GM12873 (cell line): ENCODE measurements at regions not wholly inside any gene's neighbourhood (a gene's known extent, or its start where the extent isn't known, plus 50 kb on each side); places are given as distances from the start of the nearest gene placed in this dataset.

Source experiments
- TF ChIP-seq, protein P1 (sequence below): IDR thresholded peaks from 2 replicates; pipeline ENCODE4 v1.5.1; 2012; ENCODE audit warnings: low read depth, mild to moderate bottlenecking, moderate library complexity, low read length, control low read depth; ENCODE audit not compliant: insufficient read depth; ENCODE audit errors: missing control alignments

DNA sequence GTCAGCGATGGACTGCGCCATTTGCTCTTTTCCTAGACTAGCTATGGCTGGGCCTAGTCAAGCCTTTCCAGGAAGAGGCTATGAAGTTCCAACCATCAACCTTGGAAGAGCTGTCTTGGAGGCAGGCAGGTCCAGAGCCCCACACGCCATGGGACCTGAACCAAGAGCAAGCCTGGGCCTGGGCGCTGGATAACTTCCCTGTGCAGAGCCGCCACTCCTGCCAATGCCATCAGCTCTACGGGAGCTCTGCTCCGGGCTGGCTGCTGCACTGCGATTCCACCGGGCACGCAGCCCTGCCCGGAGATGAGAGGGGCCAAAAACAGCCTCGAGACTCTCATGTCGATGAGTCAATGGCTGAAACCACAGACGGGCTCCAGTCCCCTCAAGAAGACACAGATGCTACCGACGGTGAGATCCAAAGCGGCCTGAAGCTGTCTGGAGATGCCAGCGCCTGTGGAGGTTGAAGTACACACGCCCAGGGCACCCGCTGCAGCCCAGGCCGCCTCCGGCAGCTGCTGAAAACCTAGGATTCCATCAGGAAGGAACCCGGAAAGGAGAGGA, 103.7 kb upstream of the SELENOP start:
- TF ChIP-seq, protein P1, sequence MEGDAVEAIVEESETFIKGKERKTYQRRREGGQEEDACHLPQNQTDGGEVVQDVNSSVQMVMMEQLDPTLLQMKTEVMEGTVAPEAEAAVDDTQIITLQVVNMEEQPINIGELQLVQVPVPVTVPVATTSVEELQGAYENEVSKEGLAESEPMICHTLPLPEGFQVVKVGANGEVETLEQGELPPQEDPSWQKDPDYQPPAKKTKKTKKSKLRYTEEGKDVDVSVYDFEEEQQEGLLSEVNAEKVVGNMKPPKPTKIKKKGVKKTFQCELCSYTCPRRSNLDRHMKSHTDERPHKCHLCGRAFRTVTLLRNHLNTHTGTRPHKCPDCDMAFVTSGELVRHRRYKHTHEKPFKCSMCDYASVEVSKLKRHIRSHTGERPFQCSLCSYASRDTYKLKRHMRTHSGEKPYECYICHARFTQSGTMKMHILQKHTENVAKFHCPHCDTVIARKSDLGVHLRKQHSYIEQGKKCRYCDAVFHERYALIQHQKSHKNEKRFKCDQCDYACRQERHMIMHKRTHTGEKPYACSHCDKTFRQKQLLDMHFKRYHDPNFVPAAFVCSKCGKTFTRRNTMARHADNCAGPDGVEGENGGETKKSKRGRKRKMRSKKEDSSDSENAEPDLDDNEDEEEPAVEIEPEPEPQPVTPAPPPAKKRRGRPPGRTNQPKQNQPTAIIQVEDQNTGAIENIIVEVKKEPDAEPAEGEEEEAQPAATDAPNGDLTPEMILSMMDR, result no peak

DNA sequence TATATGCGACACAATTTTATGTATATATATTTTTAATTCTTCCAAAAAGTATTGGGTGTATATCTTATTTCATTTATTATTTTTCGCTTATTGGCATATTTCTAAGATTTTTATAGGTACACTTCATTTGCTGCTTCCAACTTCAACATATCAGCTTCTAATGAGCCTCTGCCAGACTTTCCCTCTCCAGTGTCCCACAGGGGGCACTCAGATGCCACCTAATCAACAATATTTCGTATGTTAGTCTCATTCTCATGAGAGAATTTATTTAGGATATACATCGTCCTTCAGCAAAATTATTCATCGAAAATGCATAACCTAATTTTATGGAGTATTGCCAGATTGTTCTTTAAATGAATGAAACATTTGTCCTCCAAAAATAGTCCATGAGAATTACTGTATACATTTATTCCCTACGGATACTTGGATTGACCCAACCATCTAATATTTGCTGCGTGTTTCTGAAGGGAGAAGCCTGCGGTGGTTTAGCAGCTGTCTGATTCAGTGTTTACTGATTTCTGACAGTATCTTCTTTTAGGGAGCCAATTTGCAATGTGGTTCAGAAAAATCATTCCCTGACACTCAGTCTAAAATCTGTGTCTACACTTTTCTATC, 100.6 kb upstream of the SELENOP start:
- TF ChIP-seq, protein P1, result peak; percentile 37

- TF ChIP-seq, protein P1, result peak; percentile 90
These were observed 97.1 kb upstream of the SELENOP start for GRCh38 chr5:42908509-42909488.

GRCh38 chr5:42908086-42908485, 96.4 kb upstream of the SELENOP start:
- TF ChIP-seq, protein P1, result no peak

DNA sequence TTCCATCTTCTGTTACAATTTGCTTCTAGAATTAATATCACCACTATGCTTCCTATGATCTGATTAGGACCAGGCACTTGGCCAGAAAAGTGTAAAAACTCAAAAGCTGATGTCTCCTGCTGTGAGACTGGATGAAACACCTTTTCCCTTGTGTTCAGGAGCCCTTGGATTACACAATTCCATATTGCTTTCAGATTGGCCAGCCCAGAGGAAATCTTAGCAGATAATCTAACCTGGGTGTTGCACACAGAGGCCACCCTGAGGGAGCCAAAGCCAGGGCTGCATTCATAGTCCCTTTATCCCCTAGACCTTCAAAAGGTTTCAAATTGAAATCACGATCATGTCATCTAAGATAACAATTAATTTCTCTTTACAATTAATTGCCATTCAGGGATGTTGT, 94.1 kb upstream of the SELENOP start:
- TF ChIP-seq, protein P1, result no peak

- TF ChIP-seq, protein P1, result no peak
These were observed 89.0 kb upstream of the SELENOP start for GRCh38 chr5:42900734-42901133.

DNA sequence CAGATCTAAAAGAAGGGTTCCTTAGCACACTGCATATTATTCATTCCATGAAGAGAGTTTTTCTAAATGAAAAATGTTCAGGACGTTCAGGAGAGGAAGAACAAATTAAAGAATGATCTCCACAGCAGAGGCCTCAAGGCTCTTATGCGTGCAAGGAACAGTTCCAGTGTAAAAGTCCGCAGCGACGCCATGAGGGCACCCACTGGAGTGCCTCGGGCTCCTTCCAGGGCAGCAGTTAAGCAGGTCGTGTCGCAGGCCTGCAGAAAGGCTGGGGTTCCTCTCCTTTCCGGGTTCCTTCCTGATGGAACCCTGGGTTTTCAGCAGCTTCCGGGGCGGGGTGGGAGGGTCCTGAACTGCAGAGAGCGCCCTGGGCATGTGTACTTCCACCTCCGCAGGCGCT, 87.1 kb upstream of the SELENOP start:
- TF ChIP-seq, protein P1, result no peak
